ENCODE measurements at regions not wholly inside any gene's neighbourhood (a gene's known extent, or its start where the extent isn't known, plus 50 kb on each side); places are given as distances from the start of the nearest gene placed in this dataset.
"Not testable (repeated sequence)": the region's sequence is repeated elsewhere in the genome, so short reads cannot be mapped to it uniquely, and the experiment has no call there.

- DNase-seq, result no peak
Measured at GRCh38 chr12:83317595-83317994, 630.9 kb downstream of the TMTC2 start.

- DNase-seq, result no peak
Measured at GRCh38 chr12:83313827-83314226, 627.1 kb downstream of the TMTC2 start.

GRCh38 chr12:83313322-83313721 lies 626.6 kb downstream of the TMTC2 start:
- DNase-seq, result no peak

- DNase-seq, result no peak
Measured at GRCh38 chr12:83276904-83277303, 590.2 kb downstream of the TMTC2 start.

- DNase-seq, result no peak
Measured at GRCh38 chr12:83271201-83271600, 584.5 kb downstream of the TMTC2 start.

GRCh38 chr12:83265808-83266207 lies 579.1 kb downstream of the TMTC2 start:
- peak; percentile 9 for DNase-seq

- no peak for DNase-seq
Measured at GRCh38 chr12:83261998-83262397, 575.3 kb downstream of the TMTC2 start.

- DNase-seq, result not testable (repeated sequence)
Measured at GRCh38 chr12:83260126-83260525, 573.4 kb downstream of the TMTC2 start.

GRCh38 chr12:83257726-83258125 lies 571.0 kb downstream of the TMTC2 start:
- no peak for DNase-seq

GRCh38 chr12:83256562-83256961 lies 569.9 kb downstream of the TMTC2 start:
- no peak for DNase-seq

GRCh38 chr12:83250866-83251265 lies 564.2 kb downstream of the TMTC2 start:
- no peak for DNase-seq

GRCh38 chr12:83245156-83245555 lies 558.5 kb downstream of the TMTC2 start:
- DNase-seq, result no peak

- DNase-seq, result no peak
Measured at GRCh38 chr12:83244001-83244400, 557.3 kb downstream of the TMTC2 start.

- DNase-seq, result not testable (repeated sequence)
Measured at GRCh38 chr12:83233987-83234386, 547.3 kb downstream of the TMTC2 start.

GRCh38 chr12:83226960-83227359 lies 540.3 kb downstream of the TMTC2 start:
- not testable (repeated sequence) for DNase-seq

- no peak for DNase-seq
Measured at GRCh38 chr12:83225806-83226205, 539.1 kb downstream of the TMTC2 start.

GRCh38 chr12:83224012-83224411 lies 537.3 kb downstream of the TMTC2 start:
- DNase-seq, result no peak

GRCh38 chr12:83220774-83221173 lies 534.1 kb downstream of the TMTC2 start:
- DNase-seq, result no peak

GRCh38 chr12:83216230-83216629 lies 529.5 kb downstream of the TMTC2 start:
- no peak for DNase-seq

GRCh38 chr12:83214185-83214584 lies 527.5 kb downstream of the TMTC2 start:
- DNase-seq, result no peak

- no peak for DNase-seq
Measured at GRCh38 chr12:83210933-83211332, 524.2 kb downstream of the TMTC2 start.

- DNase-seq, result no peak
Measured at GRCh38 chr12:83199069-83199468, 512.4 kb downstream of the TMTC2 start.

- no peak for DNase-seq
Measured at GRCh38 chr12:83198291-83199015, 511.7 kb downstream of the TMTC2 start.

GRCh38 chr12:83197483-83197914 lies 510.8 kb downstream of the TMTC2 start:
- no peak for DNase-seq

- no peak for DNase-seq
Measured at GRCh38 chr12:83196694-83197350, 510.1 kb downstream of the TMTC2 start.

All from fibroblast of skin of right quadriceps (primary cell).